K562 (cell line): ENCODE measurements at regions not wholly inside any gene's neighbourhood (a gene's known extent, or its start where the extent isn't known, plus 50 kb on each side); places are given as distances from the start of the nearest gene placed in this dataset.

Experiments used
- CBFA2T2 ChIP-seq: fragments of 450-650 bp; conservative IDR thresholded peaks from 2 replicates; pipeline ENCODE4 v1.6.1; 2017; ENCODE audit warnings: mild to moderate bottlenecking
- NRF1 ChIP-seq, 2 experiments: fragments of 450-650 bp; IDR thresholded peaks in 1 of 2; conservative IDR thresholded peaks in 1 of 2; 2 replicates each; pipeline ENCODE4 v1.6.1; 2014; ENCODE audit warnings: mild to moderate bottlenecking in 2 of 2
- PTRF ChIP-seq: fragments of 450-650 bp; IDR thresholded peaks from 2 replicates; pipeline ENCODE4 v1.6.1; 2016; ENCODE audit warnings: mild to moderate bottlenecking, missing genetic modification characterization, missing compliant biosample characterization
- SIN3B ChIP-seq: fragments of 450-650 bp; IDR thresholded peaks from 2 replicates; pipeline ENCODE4 v1.6.1; 2017; ENCODE audit warnings: low read depth, mild to moderate bottlenecking, moderate library complexity
- TF ChIP-seq, protein P1 (sequence below), 2 experiments: fragments of 450-650 bp; IDR thresholded peaks; 2 replicates each; pipeline ENCODE4 v1.6.1; 2016; ENCODE audit warnings: mild to moderate bottlenecking in 2 of 2, borderline replicate concordance in 1 of 2, low read depth in 1 of 2, moderate library complexity in 1 of 2

DNA sequence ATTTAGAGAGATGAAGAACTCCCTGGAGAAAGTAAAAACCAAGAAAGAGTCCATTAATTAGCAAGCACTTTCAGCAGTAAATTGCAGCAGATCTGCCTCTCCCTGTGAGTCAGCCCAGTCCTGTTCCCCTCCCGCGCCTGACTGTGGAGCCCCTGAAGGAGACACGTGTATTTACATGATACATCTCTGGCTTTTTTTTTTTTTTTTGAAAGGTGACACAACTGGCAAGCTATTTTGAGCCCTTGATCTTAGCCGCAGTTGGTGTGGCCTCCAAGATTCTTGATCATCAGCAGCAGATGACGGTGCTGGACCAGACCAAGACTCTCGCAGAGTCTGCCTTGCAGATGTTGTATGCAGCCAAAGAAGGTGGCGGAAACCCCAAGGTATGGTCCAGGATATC lies 271.8 kb upstream of the TPM1 start (continued):
- TF ChIP-seq, protein P1, sequence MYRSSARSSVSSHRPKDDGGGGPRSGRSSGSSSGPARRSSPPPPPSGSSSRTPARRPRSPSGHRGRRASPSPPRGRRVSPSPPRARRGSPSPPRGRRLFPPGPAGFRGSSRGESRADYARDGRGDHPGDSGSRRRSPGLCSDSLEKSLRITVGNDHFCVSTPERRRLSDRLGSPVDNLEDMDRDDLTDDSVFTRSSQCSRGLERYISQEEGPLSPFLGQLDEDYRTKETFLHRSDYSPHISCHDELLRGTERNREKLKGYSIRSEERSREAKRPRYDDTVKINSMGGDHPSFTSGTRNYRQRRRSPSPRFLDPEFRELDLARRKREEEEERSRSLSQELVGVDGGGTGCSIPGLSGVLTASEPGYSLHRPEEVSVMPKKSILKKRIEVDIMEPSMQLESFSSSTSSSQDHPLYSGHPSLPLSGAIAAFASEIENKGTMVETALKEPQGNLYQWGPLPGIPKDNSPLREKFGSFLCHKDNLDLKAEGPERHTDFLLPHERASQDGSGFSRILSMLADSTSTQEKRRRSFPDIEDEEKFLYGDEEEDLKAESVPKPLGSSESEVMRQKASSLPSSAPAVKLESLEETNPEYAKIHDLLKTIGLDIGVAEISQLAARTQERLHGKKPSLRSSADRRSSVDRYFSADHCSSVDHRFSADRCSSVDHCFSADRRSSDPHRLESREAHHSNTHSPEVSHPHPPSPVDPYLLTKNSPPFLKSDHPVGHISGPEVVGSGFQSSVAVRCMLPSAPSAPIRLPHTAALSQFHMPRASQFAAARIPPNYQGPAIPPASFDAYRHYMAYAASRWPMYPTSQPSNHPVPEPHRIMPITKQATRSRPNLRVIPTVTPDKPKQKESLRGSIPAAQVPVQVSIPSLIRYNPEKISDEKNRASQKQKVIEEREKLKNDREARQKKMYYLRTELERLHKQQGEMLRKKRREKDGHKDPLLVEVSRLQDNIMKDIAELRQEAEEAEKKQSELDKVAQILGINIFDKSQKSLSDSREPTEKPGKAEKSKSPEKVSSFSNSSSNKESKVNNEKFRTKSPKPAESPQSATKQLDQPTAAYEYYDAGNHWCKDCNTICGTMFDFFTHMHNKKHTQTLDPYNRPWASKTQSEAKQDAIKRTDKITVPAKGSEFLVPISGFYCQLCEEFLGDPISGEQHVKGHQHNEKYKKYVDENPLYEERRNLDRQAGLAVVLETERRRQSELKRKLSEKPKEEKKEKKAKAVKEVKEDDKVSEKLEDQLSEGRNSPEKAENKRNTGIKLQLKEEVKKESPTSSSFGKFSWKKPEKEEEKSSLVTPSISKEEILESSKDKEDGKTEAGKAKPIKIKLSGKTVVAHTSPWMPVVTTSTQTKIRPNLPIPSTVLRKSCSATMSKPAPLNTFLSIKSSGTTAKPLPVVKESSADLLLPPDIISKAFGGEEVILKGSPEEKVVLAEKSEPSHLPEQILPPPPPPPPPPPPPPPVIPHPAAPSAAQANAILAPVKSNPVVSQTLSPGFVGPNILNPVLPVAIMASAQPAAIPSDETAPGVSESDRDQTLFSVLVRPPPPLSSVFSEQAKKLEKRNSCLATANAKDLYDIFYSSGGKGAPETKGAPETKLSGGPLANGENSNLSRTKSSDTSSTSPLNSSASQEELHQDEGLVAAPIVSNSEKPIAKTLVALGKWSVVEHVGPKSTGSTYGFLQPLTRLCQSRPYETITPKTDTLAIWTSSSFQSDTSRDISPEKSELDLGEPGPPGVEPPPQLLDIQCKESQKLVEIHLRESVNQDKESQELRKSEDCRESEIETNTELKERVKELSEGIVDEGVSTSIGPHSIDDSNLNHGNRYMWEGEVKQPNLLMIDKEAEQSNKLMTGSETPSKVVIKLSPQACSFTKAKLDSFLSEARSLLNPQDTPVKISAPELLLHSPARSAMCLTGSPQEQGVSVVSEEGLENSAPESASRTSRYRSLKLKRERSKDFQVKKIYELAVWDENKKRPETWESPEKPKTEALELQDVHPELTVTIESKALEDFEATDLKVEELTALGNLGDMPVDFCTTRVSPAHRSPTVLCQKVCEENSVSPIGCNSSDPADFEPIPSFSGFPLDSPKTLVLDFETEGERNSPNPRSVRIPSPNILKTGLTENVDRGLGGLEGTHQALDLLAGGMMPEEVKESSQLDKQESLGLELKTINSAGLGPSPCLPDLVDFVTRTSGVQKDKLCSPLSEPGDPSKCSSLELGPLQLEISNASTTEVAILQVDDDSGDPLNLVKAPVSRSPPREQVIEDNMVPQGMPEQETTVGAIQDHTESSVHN (IDR thresholded peaks at IDR 0.05; ENCODE audit: borderline replicate concordance in 1 of 2, low read depth in 1 of 2) = no peak
- TF ChIP-seq CBFA2T2 (no peak), SIN3B (no peak), PTRF (tag) (no peak), NRF1 (conservative IDR thresholded peaks at IDR 0.05 in 1 of 2, IDR thresholded peaks at IDR 0.05 in 1 of 2) (no peak)
- TF ChIP-seq, all 486 proteins: peak for 0
